Hepatocyte (in vitro differentiated cells): ENCODE measurements at regions not wholly inside any gene's neighbourhood (a gene's known extent, or its start where the extent isn't known, plus 50 kb on each side); places are given as distances from the start of the nearest gene placed in this dataset.

Experiments used
- DNase-seq: peaks from one replicate; pipeline ENCODE4 v3.0.0-alpha.2; 2016; ENCODE audit warnings: low spot score
- H2AFZ ChIP-seq: fragments of 200-600 bp; sonication (generic); 2 replicates; pipeline ENCODE4 v1.6.0; 2016; ENCODE audit warnings: antibody characterized with exemption, mild to moderate bottlenecking
- H3K27ac ChIP-seq: fragments of 200-600 bp; sonication (generic); 2 replicates; pipeline ENCODE4 v1.5.1; 2016; ENCODE audit warnings: mild to moderate bottlenecking
- H3K27me3 ChIP-seq: fragments of 200-600 bp; sonication (generic); 2 replicates; pipeline ENCODE4 v1.6.1; 2016
- H3K36me3 ChIP-seq: fragments of 200-600 bp; sonication (generic); replicated peaks from 2 replicates; pipeline ENCODE4 v1.5.1; 2016; ENCODE audit warnings: low read depth; ENCODE audit not compliant: insufficient read depth
- H3K4me1 ChIP-seq: fragments of 200-600 bp; sonication (generic); 2 replicates; pipeline ENCODE4 v1.5.1; 2016; ENCODE audit warnings: mild to moderate bottlenecking, moderate library complexity; ENCODE audit not compliant: insufficient read depth
- H3K4me2 ChIP-seq: fragments of 200-600 bp; sonication (generic); 2 replicates; pipeline ENCODE4 v1.6.0; 2016
- H3K4me3 ChIP-seq: fragments of 200-600 bp; sonication (generic); 2 replicates; pipeline ENCODE4 v1.5.1; 2016; ENCODE audit warnings: mild to moderate bottlenecking
- H3K79me2 ChIP-seq: fragments of 200-600 bp; sonication (generic); 2 replicates; pipeline ENCODE4 v1.6.0; 2017; ENCODE audit warnings: mild to moderate bottlenecking
- H3K9me2 ChIP-seq: fragments of 200-600 bp; sonication (generic); replicated peaks from 2 replicates; pipeline ENCODE4 v1.6.0; 2017; ENCODE audit warnings: mild to moderate bottlenecking; ENCODE audit not compliant: insufficient read depth
- H3K9me3 ChIP-seq: fragments of 200-600 bp; sonication (generic); 2 replicates; pipeline ENCODE4 v1.5.1; 2016; ENCODE audit warnings: low read depth, mild to moderate bottlenecking
- H4K20me1 ChIP-seq: fragments of 200-600 bp; sonication (generic); 2 replicates; pipeline ENCODE4 v1.6.0; 2016; ENCODE audit warnings: mild to moderate bottlenecking; ENCODE audit not compliant: insufficient read depth, poor library complexity, severe bottlenecking
- CTCF ChIP-seq: fragments of 200-600 bp; sonication (generic); IDR thresholded peaks from 2 replicates; pipeline ENCODE4 v1.5.1; 2016; ENCODE audit warnings: antibody characterized with exemption, mild to moderate bottlenecking; ENCODE audit not compliant: poor library complexity
- EZH2 ChIP-seq: fragments of 200-600 bp; sonication (generic); IDR thresholded peaks from 2 replicates; pipeline ENCODE4 v1.6.1; 2016; ENCODE audit warnings: antibody characterized with exemption, mild to moderate bottlenecking, borderline replicate concordance
- EZH2phosphoT487 ChIP-seq: fragments of 200-600 bp; sonication (generic); IDR thresholded peaks from one replicate; pipeline ENCODE4 v1.6.1; 2018; ENCODE audit warnings: antibody characterized with exemption, mild to moderate bottlenecking, low read depth, moderate library complexity; ENCODE audit not compliant: unreplicated experiment, severe bottlenecking
- WGBS: methylation state at CpG from one replicate; pipeline ENCODE4 v1.1.6; 2016; ENCODE audit warnings: low lambda C conversion rate; ENCODE audit errors: missing lambda C conversion rate; 5-methylcytosine and 5-hydroxymethylcytosine counted together

GRCh38 chr2:105680357-105680756, 64.4 kb upstream of the NCK2 start:
- H3K79me2 ChIP-seq = no peaks in the 10 kb centered on the region
- 83% methylated on average over 7 of the region's 7 CpGs for WGBS
- no peak overlapping the region for H3K4me3 ChIP-seq

GRCh38 chr2:105678346-105678745, 66.4 kb upstream of the NCK2 start:
- no peak overlapping the region for H3K4me3 ChIP-seq
- no peaks in the 10 kb centered on the region for H3K79me2 ChIP-seq
- no peak overlapping the region for H3K4me2 ChIP-seq
- H4K20me1 ChIP-seq = no peaks in the 10 kb centered on the region
- 86% methylated on average over 6 of the region's 6 CpGs for WGBS
- no peaks in the 10 kb centered on the region for H3K36me3 ChIP-seq
- no peaks in the 10 kb centered on the region for H3K9me3 ChIP-seq
- H3K27ac ChIP-seq = no peak overlapping the region
- no peak overlapping the region for H2AFZ ChIP-seq
- H3K9me2 ChIP-seq = no peaks in the 10 kb centered on the region
- TF ChIP-seq EZH2phosphoT487 (no peak), CTCF (no peak), EZH2 (no peak)
- H3K27me3 ChIP-seq = no peaks in the 10 kb centered on the region
- H3K4me1 ChIP-seq = no peaks in the 10 kb centered on the region
- no peak for DNase-seq

More at GRCh38 chr2:105680357-105680756, 64.4 kb upstream of the NCK2 start:
- no peak overlapping the region for H2AFZ ChIP-seq
- no peak for DNase-seq
- no peaks in the 10 kb centered on the region for H3K4me1 ChIP-seq
- TF ChIP-seq EZH2phosphoT487 = no peak
- TF ChIP-seq EZH2 = no peak
- TF ChIP-seq CTCF = no peak
- no peaks in the 10 kb centered on the region for H3K27me3 ChIP-seq
- H4K20me1 ChIP-seq = no peaks in the 10 kb centered on the region
- H3K27ac ChIP-seq = no peak overlapping the region
- no peak overlapping the region for H3K4me2 ChIP-seq
- H3K36me3 ChIP-seq = no peaks in the 10 kb centered on the region
- no peaks in the 10 kb centered on the region for H3K9me3 ChIP-seq
- no peaks in the 10 kb centered on the region for H3K9me2 ChIP-seq

- Histone ChIP-seq H3K4me3 (no peak overlapping the region), H2AFZ (no peak overlapping the region), H3K36me3 (no peaks in the 10 kb centered on the region), H3K9me2 (no peaks in the 10 kb centered on the region), H3K79me2 (no peaks in the 10 kb centered on the region), H3K4me1 (no peaks in the 10 kb centered on the region), H3K9me3 (no peaks in the 10 kb centered on the region), H4K20me1 (no peaks in the 10 kb centered on the region), H3K4me2 (no peak overlapping the region), H3K27me3 (no peaks in the 10 kb centered on the region), H3K27ac (no peak overlapping the region)
- 79% methylated on average over 6 of the region's 6 CpGs for WGBS
- TF ChIP-seq EZH2phosphoT487 (no peak), CTCF (no peak), EZH2 (no peak)
- DNase-seq = no peak
These were observed 66.8 kb upstream of the NCK2 start for GRCh38 chr2:105677901-105678300.

GRCh38 chr2:105675841-105676240, 68.9 kb upstream of the NCK2 start:
- Histone ChIP-seq H3K4me1 (no peaks in the 10 kb centered on the region), H3K9me2 (no peaks in the 10 kb centered on the region), H3K9me3 (no peaks in the 10 kb centered on the region), H3K36me3 (no peaks in the 10 kb centered on the region), H4K20me1 (no peaks in the 10 kb centered on the region), H3K27me3 (no peaks in the 10 kb centered on the region), H2AFZ (no peak overlapping the region), H3K4me2 (no peak overlapping the region), H3K4me3 (no peak overlapping the region), H3K79me2 (no peaks in the 10 kb centered on the region), H3K27ac (no peak overlapping the region)
- WGBS = 81% methylated on average over 4 of the region's 4 CpGs
- TF ChIP-seq CTCF = no peak
- no peak for TF ChIP-seq EZH2
- TF ChIP-seq EZH2phosphoT487 = no peak
- DNase-seq = no peak
